Neural crest cell (in vitro differentiated cells): ENCODE measurements at regions not wholly inside any gene's neighbourhood (a gene's known extent, or its start where the extent isn't known, plus 50 kb on each side); places are given as distances from the start of the nearest gene placed in this dataset.
"Not testable (repeated sequence)": the region's sequence is repeated elsewhere in the genome, so short reads cannot be mapped to it uniquely, and the experiment has no call there.

Experiments used
- DNase-seq: peaks from one replicate; pipeline ENCODE4 v3.0.0; 2021; ENCODE audit warnings: low read depth, mixed read lengths, low spot score
- H3K27ac Mint-ChIP-seq: one replicate; pipeline ENCODE4 v1.8.0; 2021; ENCODE audit warnings: mild to moderate bottlenecking, mixed read lengths; ENCODE audit not compliant: unreplicated experiment
- H3K27me3 Mint-ChIP-seq: 2 replicates; pipeline ENCODE4 v1.8.0; 2021; ENCODE audit warnings: low read depth, mild to moderate bottlenecking, mixed read lengths
- H3K36me3 Mint-ChIP-seq: 2 replicates; pipeline ENCODE4 v1.8.0; 2021; ENCODE audit warnings: low read depth, mild to moderate bottlenecking, mixed read lengths
- H3K4me1 Mint-ChIP-seq: 2 replicates; pipeline ENCODE4 v1.8.0; 2021; ENCODE audit warnings: mixed read lengths
- H3K4me3 Mint-ChIP-seq: one replicate; pipeline ENCODE4 v1.8.0; 2021; ENCODE audit warnings: mild to moderate bottlenecking, mixed read lengths
- H3K9me3 Mint-ChIP-seq: 2 replicates; pipeline ENCODE4 v1.8.0; 2021; ENCODE audit warnings: mixed read lengths
- CTCF ChIP-seq: fragments of 200-600 bp; sonication (generic); conservative IDR thresholded peaks from 2 replicates; pipeline ENCODE4 v1.5.0; 2021; ENCODE audit warnings: antibody characterized with exemption, mild to moderate bottlenecking

GRCh38 chr17:33914125-33914524, 341.0 kb upstream of the CCL2 start:
- H3K4me3 Mint-ChIP-seq, result no peak overlapping the region
- no peak overlapping the region for H3K27ac Mint-ChIP-seq
- no peaks in the 10 kb centered on the region for H3K36me3 Mint-ChIP-seq
- no peaks in the 10 kb centered on the region for H3K9me3 Mint-ChIP-seq
- H3K4me1 Mint-ChIP-seq, result no peaks in the 10 kb centered on the region
- no peak for DNase-seq
- no peak for TF ChIP-seq CTCF
- H3K27me3 Mint-ChIP-seq, result peaks cover 25% of the 10 kb centered on the region

- no peaks in the 10 kb centered on the region for H3K4me1 Mint-ChIP-seq
- TF ChIP-seq CTCF, result no peak
- H3K4me3 Mint-ChIP-seq, result no peak overlapping the region
- no peaks in the 10 kb centered on the region for H3K36me3 Mint-ChIP-seq
- DNase-seq, result no peak
- no peak overlapping the region for H3K27ac Mint-ChIP-seq
- H3K9me3 Mint-ChIP-seq, result no peaks in the 10 kb centered on the region
- peaks cover 50% of the 10 kb centered on the region for H3K27me3 Mint-ChIP-seq
These were observed 332.1 kb upstream of the CCL2 start for GRCh38 chr17:33922971-33923370.

GRCh38 chr17:33924104-33924503, 331.0 kb upstream of the CCL2 start:
- Mint-ChIP-seq H3K4me3 (no peak overlapping the region), H3K27me3 (peaks cover 46% of the 10 kb centered on the region), H3K9me3 (no peaks in the 10 kb centered on the region), H3K27ac (no peak overlapping the region), H3K36me3 (no peaks in the 10 kb centered on the region), H3K4me1 (peaks cover 3% of the 10 kb centered on the region)
- DNase-seq, result no peak
- no peak for TF ChIP-seq CTCF

- peaks cover 35% of the 10 kb centered on the region for H3K27me3 Mint-ChIP-seq
- H3K36me3 Mint-ChIP-seq, result no peaks in the 10 kb centered on the region
These were observed 329.4 kb upstream of the CCL2 start for GRCh38 chr17:33925649-33926048.

GRCh38 chr17:33927732-33928133, 327.4 kb upstream of the CCL2 start:
- H3K4me3 Mint-ChIP-seq, result no peak overlapping the region
- H3K36me3 Mint-ChIP-seq, result no peaks in the 10 kb centered on the region
- no peak for TF ChIP-seq CTCF
- H3K27me3 Mint-ChIP-seq, result peaks cover 17% of the 10 kb centered on the region
- no peaks in the 10 kb centered on the region for H3K9me3 Mint-ChIP-seq
- no peak overlapping the region for H3K27ac Mint-ChIP-seq
- peaks cover 10% of the 10 kb centered on the region for H3K4me1 Mint-ChIP-seq
- DNase-seq, result no peak

More at GRCh38 chr17:33925649-33926048, 329.4 kb upstream of the CCL2 start:
- H3K4me1 Mint-ChIP-seq, result peaks cover 10% of the 10 kb centered on the region
- TF ChIP-seq CTCF, result no peak
- H3K4me3 Mint-ChIP-seq, result no peak overlapping the region
- H3K9me3 Mint-ChIP-seq, result no peaks in the 10 kb centered on the region
- H3K27ac Mint-ChIP-seq, result no peak overlapping the region
- DNase-seq, result no peak

- TF ChIP-seq CTCF, result no peak
- Mint-ChIP-seq H3K9me3 (no peaks in the 10 kb centered on the region), H3K27me3 (peaks cover 10% of the 10 kb centered on the region), H3K27ac (no peak overlapping the region), H3K36me3 (no peaks in the 10 kb centered on the region), H3K4me3 (no peak overlapping the region), H3K4me1 (peaks cover 15% of the 10 kb centered on the region)
- DNase-seq, result no peak
These were observed 325.8 kb upstream of the CCL2 start for GRCh38 chr17:33929181-33929724.

GRCh38 chr17:33931148-33931814, 323.8 kb upstream of the CCL2 start:
- H3K27me3 Mint-ChIP-seq, DNase-seq, H3K36me3 Mint-ChIP-seq, H3K27ac Mint-ChIP-seq, H3K9me3 Mint-ChIP-seq, H3K4me3 Mint-ChIP-seq: not testable (repeated sequence)
- H3K4me1 Mint-ChIP-seq, result peaks cover 15% of the 10 kb centered on the region
